ENCODE measurements at regions not wholly inside any gene's neighbourhood (a gene's known extent, or its start where the extent isn't known, plus 50 kb on each side); places are given as distances from the start of the nearest gene placed in this dataset.

DNA sequence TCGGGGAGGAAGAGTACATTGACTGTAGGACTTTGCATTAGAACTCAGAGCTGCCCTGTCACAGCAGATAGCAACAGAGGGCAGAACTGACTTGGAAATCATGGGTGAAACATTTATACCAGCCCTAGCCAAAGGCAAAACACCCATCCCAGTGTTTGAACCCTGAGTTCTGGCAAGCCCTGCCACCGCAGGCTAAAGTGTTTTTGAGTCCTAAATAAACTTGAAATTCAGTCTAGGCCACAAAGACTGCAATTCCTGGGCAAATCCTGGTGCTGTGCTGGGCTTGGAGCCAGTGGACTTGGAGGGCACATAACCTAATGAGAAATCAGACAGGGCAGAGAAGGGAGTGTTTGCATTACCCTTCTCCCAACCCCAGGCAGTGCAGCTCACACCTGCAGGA lies 1015.7 kb downstream of the FSTL5 start:
- no peak for TF ChIP-seq CTCF (IDR thresholded peaks at IDR 0.05; ENCODE audit: insufficient read depth, low read depth, low read length)
- H3K4me3 ChIP-seq (ENCODE audit: low read depth, low read length), result no peak overlapping the region
- DNase-seq (ENCODE audit: low read depth), result no peak

DNA sequence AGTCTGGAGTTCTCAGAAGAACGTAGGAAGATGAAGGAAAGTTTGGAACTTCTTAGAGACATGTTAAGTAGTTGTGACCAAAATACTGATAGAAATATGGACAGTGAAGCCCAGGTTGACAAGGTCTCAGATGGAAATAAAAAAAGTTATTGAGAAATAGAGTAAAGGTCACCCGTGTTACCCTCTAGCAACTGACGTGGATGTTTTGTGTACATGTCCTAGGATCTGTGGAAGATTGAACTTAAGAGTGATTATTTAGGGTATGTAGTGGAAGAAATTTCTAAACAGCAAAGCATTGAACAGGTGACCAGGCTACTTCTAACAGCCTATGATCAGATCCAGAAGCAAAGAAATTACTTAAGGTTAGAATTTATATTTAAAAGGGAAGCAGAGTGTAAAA lies 1020.4 kb downstream of the FSTL5 start:
- no peak for TF ChIP-seq CTCF (IDR thresholded peaks at IDR 0.05; ENCODE audit: insufficient read depth, low read depth, low read length)
- no peak overlapping the region for H3K4me3 ChIP-seq (ENCODE audit: low read depth, low read length)
- DNase-seq (ENCODE audit: low read depth), result no peak

DNA sequence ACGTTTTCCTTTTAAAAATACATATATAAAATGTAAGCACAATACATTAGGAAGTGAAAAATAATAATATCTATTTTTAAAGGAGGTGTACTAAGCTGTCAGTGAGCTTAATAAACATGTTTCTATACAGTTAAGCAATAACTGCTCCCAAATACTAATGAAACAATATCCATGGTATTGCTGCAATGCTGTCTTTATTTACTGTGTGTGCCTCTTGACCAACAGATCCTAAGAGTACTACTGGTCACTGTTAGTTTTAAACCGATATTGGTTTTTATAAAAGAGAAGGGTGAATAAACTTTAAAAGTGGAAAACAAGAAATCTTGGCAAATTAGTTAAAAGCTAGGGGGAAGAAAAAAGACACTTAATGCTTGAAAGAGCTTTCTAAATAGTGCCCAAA lies 1029.0 kb downstream of the FSTL5 start:
- DNase-seq (ENCODE audit: low read depth), result no peak
- no peak for TF ChIP-seq CTCF (IDR thresholded peaks at IDR 0.05; ENCODE audit: insufficient read depth, low read depth, low read length)
- no peak overlapping the region for H3K4me3 ChIP-seq (ENCODE audit: low read depth, low read length)

DNA sequence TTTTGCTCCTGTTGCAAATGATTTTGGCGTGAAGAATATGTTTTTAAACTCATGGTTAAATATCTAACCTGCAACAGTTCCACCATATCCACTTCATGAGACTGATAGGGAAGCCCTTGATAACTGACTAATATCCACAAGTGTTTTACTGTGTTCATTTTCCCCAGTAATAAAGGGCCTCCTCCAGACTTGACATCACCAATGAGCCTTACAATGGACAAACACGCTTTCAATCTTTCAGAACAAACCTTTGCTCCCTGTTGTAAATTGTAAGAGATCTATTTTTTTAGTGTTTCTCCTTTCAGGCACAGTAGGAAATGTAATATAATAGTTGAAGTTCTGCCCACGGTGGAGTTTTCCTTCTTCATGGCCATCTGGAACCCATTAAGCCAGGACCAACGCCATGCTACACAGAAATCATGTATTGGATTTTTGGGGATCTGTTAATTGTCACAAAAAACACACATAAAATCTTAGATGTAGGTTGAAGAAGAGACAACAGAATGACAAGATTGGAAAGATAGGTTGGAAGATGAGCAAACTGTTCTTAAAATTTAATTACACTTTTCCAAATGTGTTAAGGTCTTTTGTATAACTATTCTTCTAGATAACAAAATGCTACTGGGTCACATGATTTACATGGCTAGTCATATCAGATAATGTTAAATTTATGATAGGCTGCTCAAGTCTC lies 1030.1 kb downstream of the FSTL5 start:
- H3K4me3 ChIP-seq (ENCODE audit: low read depth, low read length), result no peak overlapping the region
- no peak for DNase-seq (ENCODE audit: low read depth)
- TF ChIP-seq CTCF (IDR thresholded peaks at IDR 0.05; ENCODE audit: insufficient read depth, low read depth, low read length), result no peak

- no peak for TF ChIP-seq CTCF (IDR thresholded peaks at IDR 0.05; ENCODE audit: insufficient read depth, low read depth, low read length)
- no peak for DNase-seq (ENCODE audit: low read depth)
- no peak overlapping the region for H3K4me3 ChIP-seq (ENCODE audit: low read depth, low read length)
Measured at GRCh38 chr4:161132715-161133425, 1030.9 kb downstream of the FSTL5 start.

DNA sequence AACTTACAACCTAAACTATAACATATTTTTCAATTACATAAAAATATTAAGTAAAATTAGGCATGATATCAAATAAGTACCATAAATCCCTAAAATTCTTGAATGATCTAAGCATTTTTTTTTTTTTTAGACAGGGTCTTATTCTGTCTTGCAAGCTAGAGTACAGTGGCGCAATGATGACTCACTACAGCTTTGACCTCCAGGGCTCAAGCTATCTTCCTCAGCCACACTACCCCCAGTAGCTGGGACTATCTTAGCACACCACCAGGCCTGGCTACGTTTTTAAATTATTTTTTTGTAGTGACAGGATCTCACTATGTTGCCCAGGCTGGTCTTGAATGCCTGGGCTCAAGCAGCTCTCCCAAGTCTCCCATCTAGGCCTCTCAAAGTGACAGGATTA lies 1042.3 kb downstream of the FSTL5 start:
- no peak overlapping the region for H3K4me3 ChIP-seq (ENCODE audit: low read depth, low read length)
- no peak for TF ChIP-seq CTCF (IDR thresholded peaks at IDR 0.05; ENCODE audit: insufficient read depth, low read depth, low read length)
- no peak for DNase-seq (ENCODE audit: low read depth)

Measured in fibroblast of villous mesenchyme (primary cell).